GM12865 (cell line): ENCODE measurements at regions not wholly inside any gene's neighbourhood (a gene's known extent, or its start where the extent isn't known, plus 50 kb on each side); places are given as distances from the start of the nearest gene placed in this dataset.

Source experiments
- DNase-seq: peaks from one replicate; pipeline ENCODE4 v3.0.0; 2010; ENCODE audit warnings: low read depth
- H3K4me3 ChIP-seq: 2 replicates; pipeline ENCODE4 v1.5.1; 2011; ENCODE audit warnings: mild to moderate bottlenecking, low read depth, low read length, control low read depth
- CTCF ChIP-seq: IDR thresholded peaks from 2 replicates; pipeline ENCODE4 v1.5.1; 2011; ENCODE audit warnings: low read length, control low read depth, low read depth, inconsistent platforms; ENCODE audit not compliant: insufficient read depth; ENCODE audit errors: missing control alignments

GRCh38 chr10:118978316-118978997 lies 51.1 kb upstream of the NANOS1 start:
- no peak for DNase-seq
- H3K4me3 ChIP-seq = no peak overlapping the region
- TF ChIP-seq CTCF = no peak

- TF ChIP-seq CTCF = no peak
- no peak overlapping the region for H3K4me3 ChIP-seq
- DNase-seq = no peak
Observed at GRCh38 chr10:118978998-118979350, 50.5 kb upstream of the NANOS1 start.

GRCh38 chr10:118979661-118980060 lies 49.9 kb upstream of the NANOS1 start:
- TF ChIP-seq CTCF = no peak
- no peak overlapping the region for H3K4me3 ChIP-seq
- no peak for DNase-seq
